ENCODE measurements at regions not wholly inside any gene's neighbourhood (a gene's known extent, or its start where the extent isn't known, plus 50 kb on each side); places are given as distances from the start of the nearest gene placed in this dataset.
"Not testable (repeated sequence)": the region's sequence is repeated elsewhere in the genome, so short reads cannot be mapped to it uniquely, and the experiment has no call there.

- DNase-seq (ENCODE audit: low read depth in 2 of 2): no peak
Measured at GRCh38 chr6:139912735-139913400, 538.4 kb upstream of the CITED2 start.

DNA sequence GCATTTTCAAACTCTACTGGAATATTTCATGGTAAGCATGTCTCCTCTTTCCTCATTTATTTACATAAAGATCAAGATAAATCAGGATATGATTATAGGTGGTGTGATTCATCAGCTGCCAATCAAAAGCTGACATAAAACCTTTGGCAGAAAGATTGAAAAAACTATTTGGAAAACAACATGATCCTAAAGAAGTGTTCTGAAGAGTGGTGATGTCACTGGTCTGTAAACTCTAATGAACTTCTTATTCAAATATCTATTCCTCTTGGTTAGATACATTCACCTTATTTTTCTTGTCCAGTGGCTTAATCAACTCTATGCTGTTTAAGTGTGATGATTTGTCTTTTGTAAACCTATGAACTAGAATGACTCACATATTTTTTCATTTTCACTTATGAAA, 535.5 kb upstream of the CITED2 start:
- no peak for DNase-seq (ENCODE audit: low read depth in 2 of 2)

DNA sequence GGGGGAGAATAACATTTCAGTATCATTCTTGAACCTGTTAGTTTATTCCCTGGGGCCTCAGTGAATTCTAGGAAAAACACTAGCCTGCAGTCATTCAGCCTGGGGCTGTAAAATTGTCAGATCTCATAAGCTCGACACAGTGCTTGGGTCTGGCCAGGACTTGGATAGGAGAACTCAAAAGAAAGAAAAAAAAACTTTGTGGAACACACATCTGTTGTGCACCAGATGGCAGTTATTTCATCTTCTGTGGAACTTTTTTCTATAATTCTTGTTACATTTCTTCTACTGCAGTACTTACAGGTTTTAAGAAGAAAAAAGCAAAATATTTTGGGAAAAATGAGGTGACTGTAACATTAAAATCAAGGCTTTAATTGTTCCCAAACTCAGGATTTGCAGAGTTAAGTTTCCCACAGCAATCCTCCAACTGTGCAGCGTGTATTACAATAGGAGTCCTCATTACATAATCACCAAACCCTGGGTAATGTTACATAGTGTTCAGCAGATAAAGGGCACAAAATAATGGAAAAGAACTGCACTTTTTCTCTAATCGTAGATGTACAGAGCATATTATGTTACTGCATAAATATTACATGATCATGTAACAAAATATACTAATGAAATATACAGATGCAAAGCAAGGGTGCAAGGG, 531.1 kb upstream of the CITED2 start:
- no peak for DNase-seq (ENCODE audit: low read depth in 2 of 2)

DNA sequence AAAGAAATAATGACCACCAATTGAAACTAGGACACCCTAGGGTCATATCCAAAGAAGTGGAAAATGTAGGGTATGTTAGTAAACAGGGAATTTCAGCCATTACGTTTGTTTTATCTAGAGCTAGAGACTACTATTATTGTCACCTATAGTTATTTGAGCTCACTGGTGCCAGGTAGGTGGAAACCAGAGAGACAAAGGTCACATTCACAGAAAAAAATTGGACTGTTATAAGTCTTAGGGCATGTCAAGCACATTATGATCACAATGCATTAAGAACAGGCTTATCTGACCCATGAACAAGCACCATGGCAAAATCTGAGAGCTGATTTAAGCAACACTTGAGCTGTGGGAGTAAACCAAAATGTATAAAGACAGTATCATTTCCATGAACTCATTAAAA, 530.1 kb upstream of the CITED2 start:
- DNase-seq (ENCODE audit: low read depth in 2 of 2): no peak

GRCh38 chr6:139904158-139904533, 529.7 kb upstream of the CITED2 start:
- DNase-seq (ENCODE audit: low read depth in 2 of 2): no peak

GRCh38 chr6:139903411-139904157, 529.1 kb upstream of the CITED2 start:
- no peak for DNase-seq (ENCODE audit: low read depth in 2 of 2)

DNA sequence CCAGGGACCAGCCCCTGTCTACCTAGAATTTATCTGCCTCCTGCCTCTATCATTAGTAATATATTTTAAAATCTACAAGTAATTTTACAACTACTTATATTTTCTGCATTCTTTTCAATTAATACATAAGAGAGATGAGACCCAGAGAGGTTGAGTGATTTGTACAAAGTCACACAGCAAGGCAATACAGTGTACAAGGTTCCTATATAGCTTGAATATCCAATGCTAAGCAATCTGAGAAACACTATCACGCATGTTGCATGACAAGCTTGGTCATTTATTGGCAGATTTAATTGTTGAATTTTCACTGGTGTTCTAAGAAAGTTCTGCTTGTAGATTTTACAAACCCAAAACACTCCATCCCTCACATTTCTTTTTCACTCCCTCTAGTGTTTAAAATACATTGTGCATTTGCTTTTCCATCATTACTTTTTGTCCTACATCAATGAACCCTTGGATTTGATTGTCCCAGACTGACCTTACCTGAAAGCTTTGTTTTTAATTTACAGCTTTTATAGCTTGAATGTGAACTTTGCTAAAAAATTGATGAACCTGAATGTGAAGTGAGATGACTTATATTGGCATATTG, 520.9 kb upstream of the CITED2 start:
- no peak for DNase-seq (ENCODE audit: low read depth in 2 of 2)

DNA sequence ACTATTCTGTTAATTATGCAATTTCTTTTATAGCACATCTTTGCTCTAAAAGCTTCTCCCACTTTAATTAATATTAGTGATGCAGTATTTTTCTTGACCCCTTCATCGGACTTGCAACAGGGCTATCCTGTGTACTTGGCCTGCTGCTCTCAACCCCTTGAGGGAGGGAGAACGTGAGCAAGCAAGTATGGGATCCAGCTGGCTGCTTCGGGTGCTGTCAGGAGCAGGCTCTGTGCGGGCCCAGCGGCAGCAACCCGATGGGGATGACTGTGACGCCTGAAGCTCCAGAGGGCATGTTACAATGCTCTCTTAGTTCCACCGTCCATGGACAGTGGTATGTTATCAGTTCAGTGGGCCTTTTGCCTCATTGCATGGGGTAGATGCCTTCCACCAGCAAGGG, 519.8 kb upstream of the CITED2 start:
- no peak for DNase-seq (ENCODE audit: low read depth in 2 of 2)

DNA sequence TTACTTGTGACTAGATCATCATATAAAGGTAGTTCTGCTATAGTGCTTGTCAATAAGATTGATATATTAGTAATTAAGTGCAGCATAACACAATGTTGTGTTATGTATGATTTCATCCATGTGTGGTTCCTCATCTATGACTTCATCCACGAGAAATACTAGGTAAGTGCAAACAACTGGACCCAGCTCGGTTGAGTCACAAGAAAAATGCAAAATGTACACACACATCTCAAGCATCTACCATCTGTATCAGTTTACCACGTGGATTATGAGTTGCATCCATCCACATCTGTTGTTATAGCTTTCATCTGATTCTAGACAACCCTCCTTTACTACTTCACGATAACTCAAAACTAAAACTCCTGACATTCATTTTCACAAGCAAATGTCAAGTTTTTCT, 517.0 kb upstream of the CITED2 start:
- no peak for DNase-seq (ENCODE audit: low read depth in 2 of 2)

DNA sequence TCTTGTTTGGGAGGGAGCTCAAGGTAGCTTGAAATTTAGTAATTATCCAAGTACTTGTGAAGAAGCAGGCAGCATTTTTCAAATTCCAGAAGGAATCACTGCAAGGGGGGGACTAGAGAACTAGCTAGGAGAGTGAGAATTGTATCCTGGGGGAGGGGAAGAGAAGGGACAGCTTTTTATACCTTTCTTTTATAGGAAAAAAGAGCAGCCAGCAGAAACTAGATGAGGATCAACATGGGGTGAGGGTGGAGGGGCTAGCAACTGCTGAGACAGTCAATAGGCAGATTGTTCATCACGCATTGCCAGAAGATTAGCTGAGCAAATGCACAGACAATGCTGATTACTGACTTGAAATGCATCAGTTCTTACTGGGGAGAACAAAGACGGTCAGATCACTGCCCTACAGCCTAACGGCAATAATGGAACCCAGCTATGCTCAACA, 514.3 kb upstream of the CITED2 start:
- no peak for DNase-seq (ENCODE audit: low read depth in 2 of 2)

- no peak for DNase-seq (ENCODE audit: low read depth in 2 of 2)
Measured at GRCh38 chr6:139887275-139887674, 512.8 kb upstream of the CITED2 start.

DNA sequence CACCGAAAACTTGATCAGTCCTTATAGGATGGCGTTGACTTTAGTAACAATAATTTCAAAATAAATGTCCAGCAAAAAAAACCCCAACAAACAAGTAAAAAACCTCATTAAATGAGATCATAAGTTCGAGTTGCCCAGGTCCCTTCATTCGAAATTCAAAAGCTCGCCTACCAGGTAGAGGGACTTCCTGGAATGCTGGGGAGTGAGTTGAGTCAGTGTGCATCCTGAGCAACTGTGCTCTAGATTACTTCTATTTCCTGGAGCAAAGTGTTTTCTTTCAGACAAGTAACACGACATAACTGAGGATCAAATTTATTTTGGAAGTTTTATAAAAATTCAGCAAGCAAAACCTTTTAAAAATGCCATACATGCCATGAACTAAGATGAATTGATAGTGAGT, 511.9 kb upstream of the CITED2 start:
- no peak for DNase-seq (ENCODE audit: low read depth in 2 of 2)

DNA sequence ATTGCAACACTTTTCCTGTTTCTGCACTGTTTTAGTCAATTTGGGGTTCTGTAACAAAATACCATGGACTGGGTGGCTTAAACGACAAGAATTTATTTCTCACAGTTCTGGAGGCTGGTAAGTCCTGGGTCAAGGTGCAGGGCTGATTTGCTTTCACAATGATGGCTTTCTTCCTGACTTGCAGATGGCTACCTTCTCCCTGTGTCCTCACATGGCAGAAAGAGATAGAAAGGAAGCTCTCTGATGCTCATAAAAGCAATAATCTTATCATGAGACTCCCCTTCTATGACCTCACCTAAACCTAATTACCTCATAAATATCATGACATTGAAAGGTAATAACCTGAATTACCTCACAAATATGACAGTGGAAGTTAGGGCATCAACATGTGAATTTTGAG, 511.5 kb upstream of the CITED2 start:
- DNase-seq (ENCODE audit: low read depth in 2 of 2): no peak

DNA sequence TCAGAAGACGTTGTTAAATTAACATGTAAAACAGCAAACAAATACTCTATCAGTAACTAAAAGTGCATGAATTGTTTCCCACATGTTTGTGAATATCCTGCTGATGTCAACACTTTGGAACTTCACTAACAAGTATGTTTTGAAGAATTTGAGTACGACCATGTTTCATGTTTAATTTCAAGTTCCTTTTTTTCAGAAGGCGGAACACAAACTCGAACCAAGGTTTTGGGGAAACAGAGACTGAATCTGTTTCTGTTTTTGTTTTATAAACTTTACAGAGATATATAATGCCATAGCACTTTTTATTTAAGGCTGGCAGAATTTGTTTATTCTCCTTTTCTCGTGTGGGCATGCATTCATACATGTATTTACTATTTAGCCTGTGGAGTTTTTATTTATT, 509.3 kb upstream of the CITED2 start:
- no peak for DNase-seq (ENCODE audit: low read depth in 2 of 2)

DNA sequence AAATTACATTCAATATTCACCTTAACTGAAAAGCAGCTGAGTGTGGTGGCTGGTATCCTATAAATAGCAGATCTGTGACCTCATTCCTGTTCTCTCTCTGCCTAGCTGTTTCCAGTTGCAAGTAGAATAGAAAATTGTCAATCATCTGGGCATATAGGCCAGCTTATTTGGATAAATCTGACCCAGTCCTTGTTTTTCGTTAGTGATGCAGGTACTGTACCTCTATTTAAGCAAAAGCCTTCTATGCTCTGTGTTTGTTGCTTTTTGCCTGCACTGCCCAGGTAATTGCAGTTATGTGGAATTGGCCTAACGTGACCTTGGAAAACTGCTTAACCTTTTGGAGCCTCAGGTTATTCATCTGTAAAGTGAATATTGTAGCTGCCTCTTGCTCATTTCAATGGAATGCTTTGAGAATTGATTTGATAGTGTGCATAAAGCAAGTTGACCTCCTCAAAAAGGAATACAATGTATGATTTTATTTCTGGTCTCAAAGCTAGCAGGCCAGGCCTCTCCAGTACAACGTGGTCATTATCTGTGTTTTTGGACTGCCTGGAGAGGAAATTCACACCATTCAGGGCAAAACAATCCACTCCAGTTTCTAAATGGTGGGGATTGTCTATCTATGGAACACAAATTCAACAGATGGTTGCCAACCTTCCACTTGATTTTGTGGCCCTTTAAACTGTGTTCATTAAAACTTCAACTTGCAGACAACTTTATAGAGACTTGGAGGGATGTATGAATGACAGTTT, 508.7 kb upstream of the CITED2 start:
- DNase-seq (ENCODE audit: low read depth in 2 of 2): peak in 1 of 2 donors; percentile 50

DNA sequence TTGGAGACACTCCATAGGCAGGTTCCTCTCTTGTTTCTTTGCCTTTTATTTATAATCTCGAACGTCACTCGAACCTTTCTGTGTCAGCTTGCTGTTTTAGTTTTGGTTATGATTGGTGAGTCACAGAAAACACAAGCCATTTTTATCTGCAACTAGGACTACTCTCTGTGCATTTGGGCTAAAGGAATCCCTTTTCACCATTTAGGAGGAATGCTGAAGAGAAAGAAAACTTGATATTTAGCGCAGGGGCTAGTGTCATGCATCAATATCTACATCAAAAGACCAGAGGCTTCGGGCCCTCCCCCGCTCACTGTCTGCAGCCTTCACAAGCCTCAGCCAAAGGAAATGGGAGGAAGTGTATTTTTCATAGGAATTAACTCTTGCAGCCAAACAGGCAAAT, 507.8 kb upstream of the CITED2 start:
- peak in 1 of 2 donors; percentile 47 for DNase-seq (ENCODE audit: low read depth in 2 of 2)

DNA sequence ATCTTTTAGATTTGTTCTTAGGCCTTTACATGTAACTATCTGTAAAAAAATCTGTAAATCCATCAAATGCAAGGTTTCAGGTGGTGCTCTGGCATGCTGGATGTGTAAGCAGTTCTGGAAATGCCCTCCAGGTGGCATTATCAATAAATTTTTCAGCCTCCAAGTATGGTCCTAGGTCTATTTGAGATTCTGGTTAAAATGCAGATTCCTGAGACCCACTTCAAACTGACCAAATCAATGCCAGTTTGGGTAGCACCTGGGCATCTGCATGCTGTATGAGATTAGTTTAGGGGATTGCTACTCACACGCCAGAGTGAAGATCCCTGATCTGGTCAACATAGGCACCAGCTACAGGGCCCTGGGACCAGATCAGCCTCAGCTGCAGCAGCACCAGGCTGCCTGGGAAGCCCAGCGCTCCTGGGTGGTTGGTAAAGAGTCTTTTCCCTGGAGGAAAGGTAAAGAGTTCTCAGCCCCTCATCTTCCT, 507.3 kb upstream of the CITED2 start:
- peak; percentile 31 to 66 for DNase-seq (ENCODE audit: low read depth in 2 of 2)

DNA sequence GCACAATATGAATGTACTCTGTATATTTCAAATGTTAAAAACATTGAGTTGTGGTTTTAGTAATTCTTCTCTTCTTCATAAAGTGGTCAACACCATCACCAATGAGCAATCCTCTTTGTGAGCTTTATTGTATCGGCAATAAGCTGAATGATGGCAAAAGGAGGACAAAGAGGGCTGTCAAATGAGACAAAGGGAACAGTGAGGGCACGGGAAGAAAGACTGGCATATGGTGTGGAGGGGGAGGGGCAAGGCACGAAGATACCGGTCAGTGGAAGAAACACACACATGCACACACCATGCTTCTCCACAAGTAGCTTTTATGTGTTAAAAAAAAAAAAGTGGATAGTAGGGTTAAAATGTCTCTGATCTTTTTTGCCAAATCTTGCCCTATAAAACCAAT, 506.8 kb upstream of the CITED2 start:
- DNase-seq (ENCODE audit: low read depth in 2 of 2): no peak

GRCh38 chr6:139879823-139880356, 505.4 kb upstream of the CITED2 start:
- peak in 1 of 2 donors; percentile 3 for DNase-seq (ENCODE audit: low read depth in 2 of 2)

- DNase-seq (ENCODE audit: low read depth in 2 of 2): not testable (repeated sequence)
Measured at GRCh38 chr6:139879241-139879640, 504.8 kb upstream of the CITED2 start.

DNA sequence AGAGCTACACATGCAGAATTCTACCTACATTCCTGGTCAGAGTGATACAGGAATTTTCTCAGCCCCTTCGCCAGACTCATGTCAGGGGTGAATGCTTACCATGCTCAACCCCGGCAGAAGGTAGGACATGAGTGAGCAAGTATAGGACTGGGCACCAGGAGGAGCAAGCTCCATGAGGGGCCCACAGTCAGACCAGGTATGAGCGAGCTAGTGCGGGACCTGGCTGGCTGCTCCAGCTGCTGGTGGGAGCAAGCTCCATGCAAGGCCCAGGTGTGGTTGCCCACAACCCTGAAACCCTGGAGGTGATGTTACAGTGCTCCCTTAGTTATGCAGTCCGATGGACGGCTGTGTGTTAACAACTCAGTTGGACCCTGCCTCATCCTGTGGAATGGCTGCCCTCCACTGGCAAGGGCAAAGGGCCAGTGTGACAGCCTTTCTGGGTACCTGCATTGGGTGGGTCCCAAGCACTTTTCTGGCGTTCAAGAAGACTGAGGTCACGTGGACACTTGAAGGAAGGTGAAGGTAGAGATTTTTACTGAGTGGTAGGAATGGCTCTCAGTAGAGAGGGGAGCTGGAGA, 503.5 kb upstream of the CITED2 start:
- DNase-seq (ENCODE audit: low read depth in 2 of 2): no peak

Measured in dermis microvascular lymphatic vessel endothelial cell (primary cell).